GM19351 (cell line): ENCODE measurements at regions not wholly inside any gene's neighbourhood (a gene's known extent, or its start where the extent isn't known, plus 50 kb on each side); places are given as distances from the start of the nearest gene placed in this dataset.
"Not testable (repeated sequence)": the region's sequence is repeated elsewhere in the genome, so short reads cannot be mapped to it uniquely, and the experiment has no call there.

Source experiments
- ATAC-seq: cut with Tn5 transposase; IDR thresholded peaks from one replicate; pipeline ENCODE4 v1.9.1; 2021; ENCODE audit warnings: mild to moderate bottlenecking, moderate library complexity; ENCODE audit not compliant: unreplicated experiment

DNA sequence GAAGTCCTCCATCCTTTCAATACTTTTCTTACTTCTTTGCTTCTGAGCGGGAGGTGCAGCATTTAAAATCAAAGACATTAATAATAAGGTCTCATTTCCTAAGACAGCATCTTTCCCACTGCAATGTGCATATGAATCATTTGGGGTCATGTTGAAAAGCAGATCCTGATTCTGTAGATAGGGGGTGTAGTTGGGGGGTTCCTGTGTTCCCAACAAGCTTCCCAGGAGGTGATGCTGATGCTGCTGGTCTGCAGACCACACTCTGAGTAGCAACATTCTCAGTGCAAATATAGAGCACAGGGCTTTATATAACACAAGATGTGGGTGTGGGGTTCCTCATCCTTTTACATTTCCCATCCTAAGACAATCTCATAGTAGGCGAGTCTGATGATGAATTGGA is 126.5 kb upstream of the PALM2AKAP2 start:
- no peak for ATAC-seq

DNA sequence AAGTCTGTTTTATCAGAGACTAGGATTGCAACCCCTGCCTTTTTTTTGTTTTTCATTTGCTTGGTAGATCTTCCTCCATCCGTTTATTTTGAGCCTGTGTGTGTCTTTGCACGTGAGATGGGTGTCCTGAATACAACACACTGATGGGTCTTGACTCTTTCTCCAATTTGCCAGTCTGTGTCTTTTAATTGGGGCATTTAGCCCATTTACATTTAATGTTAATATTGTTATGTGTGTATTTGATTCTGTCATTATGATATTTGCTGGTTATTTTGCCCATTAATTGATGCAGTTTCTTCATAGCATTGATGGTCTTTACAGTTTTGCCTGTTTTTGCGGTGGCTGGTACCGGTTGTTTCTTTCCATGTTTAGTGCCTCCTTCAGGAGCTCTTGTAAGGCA is 116.0 kb upstream of the PALM2AKAP2 start:
- not testable (repeated sequence) for ATAC-seq

DNA sequence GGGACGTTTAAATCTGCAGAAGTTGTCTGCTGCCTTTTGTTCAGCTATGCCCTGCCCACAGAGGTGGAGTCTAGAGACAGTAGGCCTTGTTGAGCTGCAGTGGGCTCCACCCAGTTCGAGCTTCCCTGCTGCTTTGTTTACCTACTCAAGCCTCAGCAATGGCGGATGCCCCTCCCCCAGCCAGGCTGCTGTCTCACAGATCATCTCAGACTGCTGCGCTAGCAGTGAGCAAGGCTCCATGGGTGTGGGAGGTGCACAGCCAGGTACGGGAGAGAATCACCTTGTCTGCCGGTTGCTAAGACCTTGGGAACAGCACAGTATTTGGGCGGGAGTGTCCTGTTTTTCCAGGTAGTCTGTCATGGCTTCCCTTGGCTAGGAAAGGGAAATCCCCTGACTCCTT is 114.3 kb upstream of the PALM2AKAP2 start:
- ATAC-seq = not testable (repeated sequence)

- no peak for ATAC-seq
These were observed 98.7 kb upstream of the PALM2AKAP2 start for GRCh38 chr9:109681301-109681700.

- ATAC-seq = no peak
These were observed 97.8 kb upstream of the PALM2AKAP2 start for GRCh38 chr9:109682227-109682626.

GRCh38 chr9:109683521-109683920 is 96.5 kb upstream of the PALM2AKAP2 start:
- ATAC-seq = no peak

- ATAC-seq = no peak
These were observed 90.3 kb upstream of the PALM2AKAP2 start for GRCh38 chr9:109689701-109690100.

DNA sequence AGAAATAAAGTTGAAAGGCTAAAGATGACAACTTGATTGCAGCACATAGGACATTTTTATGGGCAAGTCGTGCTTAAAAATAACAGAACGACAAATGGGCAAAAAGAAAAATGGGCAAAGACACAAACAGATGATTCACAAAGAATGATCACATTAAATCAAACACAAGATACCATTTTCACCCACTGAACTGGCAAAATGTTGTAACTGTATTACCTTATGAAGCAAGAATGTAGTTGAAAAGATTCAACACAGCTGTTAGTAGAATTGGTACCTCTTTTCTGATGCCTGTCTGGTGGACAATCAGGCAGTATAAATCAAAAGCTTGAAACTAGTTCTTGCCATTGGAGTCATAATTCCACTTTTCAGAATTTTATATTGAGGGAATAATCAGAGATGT is 81.0 kb upstream of the PALM2AKAP2 start:
- no peak for ATAC-seq

- ATAC-seq = no peak
These were observed 75.5 kb upstream of the PALM2AKAP2 start for GRCh38 chr9:109704546-109704945.

- no peak for ATAC-seq
These were observed 74.5 kb upstream of the PALM2AKAP2 start for GRCh38 chr9:109705515-109705914.

GRCh38 chr9:109707355-109707754 is 72.6 kb upstream of the PALM2AKAP2 start:
- no peak for ATAC-seq

DNA sequence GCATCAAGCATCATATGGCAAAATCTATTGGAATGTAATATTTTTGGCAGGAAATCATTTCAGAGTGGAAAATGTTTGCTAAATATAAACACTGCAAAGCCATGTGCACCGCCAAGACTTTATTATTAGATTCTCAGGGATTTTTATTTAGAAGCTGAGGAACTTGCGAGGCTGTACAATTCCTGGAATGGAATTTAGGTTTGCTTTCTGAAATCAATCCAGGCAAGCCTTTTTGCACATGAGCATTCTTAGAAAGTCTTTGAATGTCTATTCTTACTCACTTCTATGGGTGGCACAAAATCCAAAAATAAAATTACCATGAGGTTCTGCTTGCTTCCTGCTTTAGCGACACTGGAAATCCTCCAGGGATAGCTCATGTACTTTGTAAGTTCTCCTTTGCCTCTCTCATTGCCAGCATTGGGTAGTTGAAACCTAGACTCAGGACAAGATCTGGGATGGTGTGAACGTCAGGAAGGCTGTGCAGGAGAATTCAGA is 71.5 kb upstream of the PALM2AKAP2 start:
- no peak for ATAC-seq

DNA sequence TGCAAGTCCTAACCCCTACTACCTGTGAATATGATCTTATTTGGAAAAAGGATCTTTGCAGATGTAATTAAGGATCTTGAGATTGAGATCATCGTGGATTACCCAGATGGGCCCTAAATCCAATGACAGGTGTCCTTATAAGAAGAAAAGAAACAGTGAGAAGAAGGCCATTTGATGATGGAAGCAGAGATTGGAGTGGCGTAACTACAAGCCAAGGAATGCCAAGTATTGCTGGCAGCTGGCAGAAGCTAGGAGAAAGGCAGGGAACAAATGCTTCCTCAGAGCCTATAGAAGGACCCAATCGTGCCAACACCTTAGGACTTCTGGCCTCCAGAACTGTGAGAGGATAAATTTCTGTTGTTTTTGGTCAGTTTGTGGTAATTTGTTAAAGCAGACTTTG is 70.1 kb upstream of the PALM2AKAP2 start:
- no peak for ATAC-seq

DNA sequence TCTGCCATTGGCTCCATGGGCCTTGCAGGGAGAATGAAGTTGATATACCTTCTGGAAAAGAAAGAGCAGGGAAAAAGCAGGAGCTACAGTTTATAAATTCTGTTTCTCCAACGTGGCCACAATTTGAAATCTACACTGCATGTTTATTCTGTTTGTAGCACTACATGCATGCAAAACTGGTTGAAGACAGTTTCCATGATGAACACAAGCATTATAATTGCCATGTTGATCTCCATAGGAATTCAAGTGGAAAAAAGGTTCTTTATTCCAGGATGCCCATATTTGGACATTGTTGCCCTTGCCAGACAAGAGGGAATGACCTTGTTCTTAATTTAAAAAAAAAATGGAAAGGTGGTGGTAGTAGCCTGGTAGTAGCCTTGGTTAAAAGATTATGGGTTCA is 69.2 kb upstream of the PALM2AKAP2 start:
- ATAC-seq = no peak

- ATAC-seq = no peak
These were observed 64.7 kb upstream of the PALM2AKAP2 start for GRCh38 chr9:109715344-109715743.

GRCh38 chr9:109716631-109717030 is 63.4 kb upstream of the PALM2AKAP2 start:
- no peak for ATAC-seq

GRCh38 chr9:109717342-109717741 is 62.7 kb upstream of the PALM2AKAP2 start:
- peak; percentile 56 for ATAC-seq

DNA sequence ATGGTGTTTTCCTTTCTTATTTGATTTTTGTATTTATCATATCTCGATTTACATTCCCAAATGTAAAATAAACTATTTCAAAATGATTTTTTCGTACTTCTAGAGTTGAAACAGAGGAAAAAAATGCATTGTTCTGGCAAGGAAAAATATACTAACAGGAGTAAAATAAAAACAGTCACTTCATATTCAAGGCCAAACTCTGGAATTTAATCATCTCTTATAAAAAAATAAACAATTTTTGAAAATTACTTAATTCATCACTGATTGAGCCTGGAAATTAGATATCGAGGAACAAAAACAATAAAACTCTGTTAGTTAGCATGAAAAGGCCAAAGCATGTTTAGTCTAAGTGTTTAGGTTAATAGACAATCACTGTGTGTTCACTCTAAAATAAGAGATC is 61.1 kb upstream of the PALM2AKAP2 start:
- no peak for ATAC-seq

DNA sequence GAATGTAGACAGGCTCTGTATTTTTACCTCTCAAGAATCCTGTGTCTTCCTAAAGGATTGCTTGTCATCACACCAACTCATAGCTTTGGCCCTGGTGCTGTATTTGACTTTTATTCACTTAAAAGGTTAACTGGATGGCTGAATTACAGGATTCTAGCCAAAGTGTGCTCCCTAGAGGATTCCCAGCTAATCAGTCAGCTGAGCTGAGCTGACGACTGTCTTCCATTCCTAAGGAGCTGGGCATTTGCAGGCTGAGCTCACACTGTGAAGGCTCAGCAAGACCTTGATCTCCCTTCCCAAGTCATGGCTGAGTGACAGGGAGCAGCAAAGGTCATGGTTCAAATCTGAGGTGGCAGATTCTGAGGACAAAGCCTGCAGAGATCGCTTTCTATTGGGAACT is 59.0 kb upstream of the PALM2AKAP2 start:
- ATAC-seq = no peak

GRCh38 chr9:109722007-109722406 is 58.0 kb upstream of the PALM2AKAP2 start:
- ATAC-seq = no peak

DNA sequence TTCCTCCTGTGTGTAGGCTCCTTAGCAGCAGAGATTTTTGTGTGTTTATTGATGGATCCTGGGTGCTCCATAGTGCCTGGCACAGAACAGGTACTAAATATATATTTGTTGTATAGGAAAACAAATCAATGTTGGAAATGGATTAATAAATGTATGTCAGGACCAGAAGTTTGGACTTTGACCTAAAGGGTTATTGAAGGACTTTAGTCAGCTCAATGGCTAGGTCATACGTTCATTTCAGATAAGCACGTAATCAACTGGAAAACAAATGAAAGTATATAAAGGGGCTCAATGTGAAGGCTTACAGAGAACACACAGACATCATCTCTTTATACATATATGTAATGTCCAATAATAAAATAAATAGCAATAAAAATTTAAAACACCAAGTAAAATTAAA is 56.2 kb upstream of the PALM2AKAP2 start:
- no peak for ATAC-seq

GRCh38 chr9:109725460-109725859 is 54.5 kb upstream of the PALM2AKAP2 start:
- no peak for ATAC-seq

GRCh38 chr9:109726119-109726518 is 53.9 kb upstream of the PALM2AKAP2 start:
- ATAC-seq = no peak
